ENCODE measurements at regions not wholly inside any gene's neighbourhood (a gene's known extent, or its start where the extent isn't known, plus 50 kb on each side); places are given as distances from the start of the nearest gene placed in this dataset.

DNA sequence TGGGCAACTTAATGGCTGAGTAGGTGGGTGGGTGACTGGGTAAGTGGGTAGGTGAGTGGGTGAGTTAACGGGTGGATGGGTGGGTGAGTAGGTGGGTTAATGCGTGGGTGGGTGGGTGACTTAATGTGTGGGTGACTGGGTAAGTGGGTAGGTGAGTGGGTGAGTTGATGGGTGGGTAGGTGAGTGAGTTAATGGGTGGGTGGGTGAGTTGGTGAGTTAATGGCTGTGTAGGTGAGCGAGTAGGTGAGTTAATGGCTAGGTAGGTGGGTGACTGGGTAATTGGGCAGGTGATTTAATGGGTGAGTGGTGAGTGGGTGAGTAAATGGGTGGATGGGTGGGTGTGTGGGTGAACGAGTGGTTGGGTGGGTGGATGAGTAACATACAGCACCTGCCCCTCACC lies 243.0 kb upstream of the MGMT start:
- TF ChIP-seq CTCF (IDR thresholded peaks at IDR 0.05) (no peak), POLR2AphosphoS5 (IDR thresholded peaks at IDR 0.05; ENCODE audit: low read depth, low read length) (no peak), EP300 (IDR thresholded peaks at IDR 0.05; ENCODE audit: borderline replicate concordance in 1 of 2, low read depth in 1 of 2, low read length in 1 of 2) (no peak), NRF1 (IDR thresholded peaks at IDR 0.05; ENCODE audit: low read depth, low read length) (no peak), GABPA (IDR thresholded peaks at IDR 0.05; ENCODE audit: low read depth) (no peak), EZH2phosphoT487 (IDR thresholded peaks at IDR 0.05; ENCODE audit: borderline replicate concordance, low read depth) (no peak), RFX5 (IDR thresholded peaks at IDR 0.05; ENCODE audit: low read length) (no peak), TCF12 (IDR thresholded peaks at IDR 0.05) (no peak), TAF1 (IDR thresholded peaks at IDR 0.05; ENCODE audit: borderline replicate concordance, low read depth, low read length) (no peak), SIN3A (IDR thresholded peaks at IDR 0.05; ENCODE audit: borderline replicate concordance, low read depth, low read length) (no peak), SMC3 (IDR thresholded peaks at IDR 0.05; ENCODE audit: low read depth, low read length) (no peak)
